Uterus (tissue), 2 donors: ENCODE measurements at regions not wholly inside any gene's neighbourhood (a gene's known extent, or its start where the extent isn't known, plus 50 kb on each side); places are given as distances from the start of the nearest gene placed in this dataset.

Source experiments
- POLR2A ChIP-seq, 2 donors: fragments of 450-650 bp; IDR thresholded peaks; one replicate each; pipeline ENCODE4 v1.6.1; 2016; ENCODE audit warnings: antibody characterized with exemption in 2 of 2, mild to moderate bottlenecking in 1 of 2, moderate library complexity in 1 of 2
- TF ChIP-seq, protein P1 (sequence below), 4 experiments: fragments of 200-600 bp in 2 of 4; fragments of 450-650 bp in 2 of 4; sonication (generic) in 2 of 4; IDR thresholded peaks; one replicate each; pipeline ENCODE4 v1.5.1; 2016 to 2019; ENCODE audit warnings: antibody characterized with exemption in 4 of 4, mild to moderate bottlenecking in 2 of 4, moderate library complexity in 1 of 4

DNA sequence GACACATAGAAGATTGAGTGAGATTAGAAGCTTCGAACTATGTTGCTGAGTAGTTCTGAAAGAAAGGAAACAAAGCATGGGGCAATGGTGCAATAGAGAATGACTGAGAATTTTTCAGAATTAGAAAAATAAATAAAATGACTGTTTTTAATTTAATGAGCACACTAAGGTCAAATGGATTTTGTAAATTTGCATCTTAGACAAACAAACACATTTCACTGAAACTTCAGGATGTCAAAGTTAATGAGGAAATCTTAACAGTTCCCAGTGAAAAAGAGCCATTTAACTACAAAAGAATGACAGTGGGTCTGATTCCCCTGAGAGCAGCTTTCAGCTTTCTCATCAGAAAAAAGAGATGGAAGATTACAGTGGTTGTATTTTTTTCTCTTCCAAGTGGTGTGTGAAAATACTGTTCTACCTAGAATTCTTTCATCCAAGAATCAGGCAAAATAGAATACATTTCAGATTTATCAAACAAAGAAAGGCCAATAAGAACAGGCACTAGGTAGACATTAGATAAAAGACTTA is 591.9 kb downstream of the SEMA5A start:
- TF ChIP-seq, protein P1, sequence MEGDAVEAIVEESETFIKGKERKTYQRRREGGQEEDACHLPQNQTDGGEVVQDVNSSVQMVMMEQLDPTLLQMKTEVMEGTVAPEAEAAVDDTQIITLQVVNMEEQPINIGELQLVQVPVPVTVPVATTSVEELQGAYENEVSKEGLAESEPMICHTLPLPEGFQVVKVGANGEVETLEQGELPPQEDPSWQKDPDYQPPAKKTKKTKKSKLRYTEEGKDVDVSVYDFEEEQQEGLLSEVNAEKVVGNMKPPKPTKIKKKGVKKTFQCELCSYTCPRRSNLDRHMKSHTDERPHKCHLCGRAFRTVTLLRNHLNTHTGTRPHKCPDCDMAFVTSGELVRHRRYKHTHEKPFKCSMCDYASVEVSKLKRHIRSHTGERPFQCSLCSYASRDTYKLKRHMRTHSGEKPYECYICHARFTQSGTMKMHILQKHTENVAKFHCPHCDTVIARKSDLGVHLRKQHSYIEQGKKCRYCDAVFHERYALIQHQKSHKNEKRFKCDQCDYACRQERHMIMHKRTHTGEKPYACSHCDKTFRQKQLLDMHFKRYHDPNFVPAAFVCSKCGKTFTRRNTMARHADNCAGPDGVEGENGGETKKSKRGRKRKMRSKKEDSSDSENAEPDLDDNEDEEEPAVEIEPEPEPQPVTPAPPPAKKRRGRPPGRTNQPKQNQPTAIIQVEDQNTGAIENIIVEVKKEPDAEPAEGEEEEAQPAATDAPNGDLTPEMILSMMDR (IDR thresholded peaks at IDR 0.05): no peak
- no peak for TF ChIP-seq POLR2A (IDR thresholded peaks at IDR 0.05)
